Middle frontal gyrus (tissue), 1 donor: ENCODE measurements at regions not wholly inside any gene's neighbourhood (a gene's known extent, or its start where the extent isn't known, plus 50 kb on each side); places are given as distances from the start of the nearest gene placed in this dataset.

Experiments used
- DNase-seq: peaks from one replicate; pipeline ENCODE4 v3.0.0-alpha.2; 2015; ENCODE audit warnings: low spot score; ENCODE audit errors: extremely low spot score

DNA sequence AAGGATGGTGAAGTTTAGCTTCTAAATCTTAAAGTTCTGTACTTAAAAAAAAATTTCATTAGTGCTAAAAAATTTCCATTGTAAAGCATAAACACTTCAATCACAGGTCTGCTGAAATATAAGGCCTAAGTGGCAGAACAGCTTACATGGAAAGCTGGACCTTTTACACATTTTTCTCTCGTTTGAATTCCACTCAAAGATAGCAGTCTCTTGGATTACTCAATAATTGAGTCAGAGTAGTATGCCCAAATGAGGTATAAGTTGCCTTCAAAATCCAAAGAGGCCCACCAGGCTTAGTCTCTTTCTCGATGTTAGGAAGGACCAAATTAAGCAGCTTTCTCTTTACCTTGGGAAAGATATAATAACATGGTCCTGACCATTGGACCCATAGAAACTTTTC is 220.4 kb upstream of the CWC22 start:
- DNase-seq, result no peak

DNA sequence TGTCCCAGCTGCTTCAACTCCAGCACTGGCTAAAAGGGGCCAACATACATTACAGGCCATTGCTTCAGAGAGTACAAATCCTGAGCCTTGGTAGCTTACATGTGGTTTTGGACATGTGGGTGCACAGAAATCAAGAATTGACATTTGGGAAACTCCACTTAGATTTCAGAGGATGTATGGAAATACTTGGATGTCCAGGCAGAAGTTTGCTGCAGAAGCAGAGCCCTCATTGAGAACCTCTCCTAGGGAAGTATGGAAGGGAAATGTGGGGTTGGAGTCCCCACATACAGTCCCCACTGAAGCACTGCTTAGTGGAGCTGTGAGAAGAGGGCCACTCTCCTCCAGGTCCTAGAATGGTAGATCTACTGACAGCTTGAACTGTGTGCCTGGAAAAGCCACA is 218.0 kb upstream of the CWC22 start:
- DNase-seq, result no peak

DNA sequence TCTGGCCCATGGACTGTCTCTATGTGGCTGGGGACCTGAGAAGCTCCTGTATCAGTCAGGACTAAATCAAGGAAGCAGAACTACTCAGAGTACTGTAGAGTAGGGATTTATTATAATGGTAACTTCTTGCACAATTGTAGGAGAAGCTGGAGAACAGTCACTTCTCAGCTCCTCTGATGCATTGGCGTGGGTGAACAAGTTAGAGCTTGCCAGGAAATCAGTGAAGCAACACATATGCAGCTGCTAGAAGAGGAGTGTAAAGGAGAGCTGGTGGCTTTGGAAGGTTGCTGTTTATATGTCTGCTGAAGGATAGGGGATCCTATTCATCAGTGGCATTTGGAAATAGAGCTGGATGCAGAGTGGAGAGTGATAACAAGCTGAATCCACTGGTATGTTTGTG is 215.5 kb upstream of the CWC22 start:
- peak; percentile 49 for DNase-seq

DNA sequence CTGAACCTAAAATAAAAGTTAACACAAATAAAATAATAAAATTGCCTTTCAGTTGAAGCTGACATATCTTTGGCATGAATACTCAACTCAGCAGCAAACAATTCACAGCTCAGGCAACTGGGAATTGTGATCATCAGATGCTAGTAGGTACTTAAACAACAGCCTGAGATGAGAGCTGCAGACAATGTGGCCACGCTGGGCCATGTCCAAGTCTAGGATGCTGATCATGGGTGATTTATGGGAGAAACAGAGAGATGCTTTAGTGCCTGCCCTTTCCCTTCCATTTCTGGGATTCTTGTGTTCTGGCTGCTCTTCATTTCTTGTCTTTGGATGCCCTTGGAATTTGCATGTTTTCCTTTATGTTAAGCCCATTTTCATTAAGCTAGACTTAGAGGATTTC is 212.4 kb upstream of the CWC22 start:
- no peak for DNase-seq

DNA sequence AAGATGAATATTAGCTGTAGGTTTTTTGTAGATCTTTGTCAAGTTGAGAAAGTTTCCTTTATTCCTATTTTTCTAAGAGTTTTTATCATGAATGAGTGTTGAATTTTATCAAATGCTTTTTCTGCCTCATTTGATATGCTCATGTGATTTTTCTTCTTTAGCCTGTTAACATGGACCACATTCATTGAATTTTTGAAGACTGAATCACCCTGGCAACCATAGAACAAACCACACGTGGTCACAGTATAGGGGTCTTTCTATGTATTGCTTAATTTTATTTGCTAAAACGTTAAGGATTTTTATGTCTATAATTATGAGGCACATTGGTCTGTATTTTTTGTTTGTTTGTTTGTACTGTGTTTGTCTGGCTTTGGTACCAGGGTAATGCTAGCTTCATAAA is 201.7 kb upstream of the CWC22 start:
- DNase-seq, result no peak

DNA sequence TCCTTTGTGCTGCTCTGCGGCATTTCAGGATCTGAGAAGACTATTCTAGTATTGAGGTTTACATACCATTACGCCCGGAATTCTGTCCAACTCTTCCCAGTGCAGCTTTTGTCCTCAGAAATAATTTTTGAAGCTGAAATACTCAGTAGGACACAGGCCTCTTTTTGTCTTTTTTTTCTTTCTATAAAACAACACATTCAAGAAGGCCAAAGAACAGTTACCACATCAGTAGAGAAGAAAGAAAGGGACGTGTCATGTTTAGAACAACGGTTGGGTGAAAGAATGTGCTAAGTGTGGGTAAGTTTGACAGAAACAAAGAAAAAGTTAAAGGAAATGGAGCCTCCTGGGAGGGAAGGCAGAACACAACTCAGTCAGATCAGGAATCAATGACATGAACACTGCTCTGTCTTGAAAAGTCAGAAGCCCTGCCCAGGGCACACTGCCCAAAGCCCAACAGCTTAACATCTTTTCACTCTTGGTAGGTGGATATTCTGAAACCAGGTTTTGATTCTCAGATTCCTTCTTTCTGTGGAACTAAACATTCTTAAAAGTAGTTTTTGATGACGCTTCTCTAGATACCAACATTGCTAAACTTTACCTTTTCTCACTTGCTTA is 198.6 kb upstream of the CWC22 start:
- DNase-seq, result no peak

DNA sequence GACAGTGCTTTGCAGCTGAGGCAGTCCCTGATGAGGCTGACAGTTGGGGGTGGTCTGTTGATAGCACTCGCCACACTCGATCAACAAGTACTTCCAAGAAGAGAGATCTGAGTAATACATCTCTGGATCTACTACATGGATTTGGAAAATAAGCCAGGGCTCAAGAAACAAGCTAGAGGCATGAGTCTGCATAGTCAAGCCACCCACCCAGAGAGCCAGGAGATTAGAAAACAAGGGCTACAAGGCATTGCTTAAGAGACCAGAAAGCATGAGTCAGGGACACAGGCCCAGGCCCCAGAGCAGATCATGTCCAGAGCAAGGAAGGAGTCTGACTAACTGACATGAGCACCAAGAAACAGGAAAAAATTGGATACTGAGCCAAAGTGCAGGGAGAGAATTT is 196.9 kb upstream of the CWC22 start:
- no peak for DNase-seq

DNA sequence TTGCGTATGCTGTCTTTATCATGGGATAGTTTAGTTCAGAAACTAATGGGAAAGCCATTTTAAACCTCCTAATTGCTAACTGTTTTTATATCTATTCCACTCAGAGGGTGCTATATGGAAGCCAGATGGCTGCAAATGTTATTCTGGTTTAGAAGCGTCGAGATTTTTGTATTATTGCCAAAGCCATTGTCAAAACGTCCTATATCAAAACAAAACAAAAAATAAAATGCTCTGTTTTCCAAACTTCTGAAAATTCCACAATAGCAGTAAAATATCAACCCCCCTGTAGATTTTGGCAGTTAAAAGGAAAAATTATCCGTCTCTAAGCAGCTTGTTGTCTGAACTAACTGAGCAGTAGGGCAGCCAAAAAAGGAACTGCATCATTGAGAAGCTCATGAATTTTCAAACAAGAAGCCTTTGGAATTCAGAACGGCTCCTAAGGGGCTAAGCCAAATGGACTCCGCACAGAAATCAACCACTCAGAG is 195.4 kb upstream of the CWC22 start:
- DNase-seq, result peak; percentile 63

DNA sequence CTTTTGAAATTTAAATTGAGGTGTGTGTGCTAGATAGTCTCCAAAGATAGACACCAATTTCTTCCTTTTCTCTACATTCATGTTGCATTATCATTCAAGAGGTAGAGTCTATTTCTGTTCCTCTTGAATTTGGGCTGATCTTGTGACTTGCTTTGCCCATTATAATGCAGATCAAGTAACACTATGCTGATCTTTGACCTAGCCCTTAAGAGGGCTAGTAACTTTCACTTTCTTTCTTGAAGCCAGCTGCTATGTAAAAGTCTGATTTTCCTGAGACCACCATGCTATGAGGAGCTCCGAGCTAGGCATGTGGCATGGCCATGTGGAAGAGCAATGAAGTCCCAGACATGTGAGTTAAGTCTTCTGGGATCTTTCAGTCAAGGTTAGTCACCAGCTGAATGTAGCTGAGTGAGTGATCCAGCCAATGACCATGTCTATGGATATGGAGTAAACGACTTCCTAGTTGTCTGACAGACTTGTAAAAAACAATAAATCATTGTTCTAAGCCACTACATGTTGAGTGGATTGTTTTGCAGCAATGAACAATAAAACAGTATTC is 189.4 kb upstream of the CWC22 start:
- no peak for DNase-seq

DNA sequence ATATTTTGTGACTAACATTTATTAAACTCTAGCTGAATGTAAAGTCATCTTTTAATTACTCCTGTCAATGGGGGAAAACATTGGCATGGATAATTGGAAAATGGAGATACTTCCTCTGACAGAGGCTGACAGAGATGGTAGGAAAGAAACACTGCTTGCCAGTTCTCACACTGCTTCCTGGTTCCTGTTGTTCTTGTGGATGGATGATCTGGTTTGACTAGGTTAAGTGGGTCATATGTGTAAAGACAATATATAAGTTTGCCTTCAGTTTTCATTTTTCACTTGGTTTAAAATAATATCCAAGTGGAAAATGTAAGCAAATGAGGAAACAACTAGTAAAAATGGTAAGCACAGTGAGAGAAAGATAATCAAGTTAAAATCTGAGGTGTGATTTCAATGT is 188.8 kb upstream of the CWC22 start:
- no peak for DNase-seq

DNA sequence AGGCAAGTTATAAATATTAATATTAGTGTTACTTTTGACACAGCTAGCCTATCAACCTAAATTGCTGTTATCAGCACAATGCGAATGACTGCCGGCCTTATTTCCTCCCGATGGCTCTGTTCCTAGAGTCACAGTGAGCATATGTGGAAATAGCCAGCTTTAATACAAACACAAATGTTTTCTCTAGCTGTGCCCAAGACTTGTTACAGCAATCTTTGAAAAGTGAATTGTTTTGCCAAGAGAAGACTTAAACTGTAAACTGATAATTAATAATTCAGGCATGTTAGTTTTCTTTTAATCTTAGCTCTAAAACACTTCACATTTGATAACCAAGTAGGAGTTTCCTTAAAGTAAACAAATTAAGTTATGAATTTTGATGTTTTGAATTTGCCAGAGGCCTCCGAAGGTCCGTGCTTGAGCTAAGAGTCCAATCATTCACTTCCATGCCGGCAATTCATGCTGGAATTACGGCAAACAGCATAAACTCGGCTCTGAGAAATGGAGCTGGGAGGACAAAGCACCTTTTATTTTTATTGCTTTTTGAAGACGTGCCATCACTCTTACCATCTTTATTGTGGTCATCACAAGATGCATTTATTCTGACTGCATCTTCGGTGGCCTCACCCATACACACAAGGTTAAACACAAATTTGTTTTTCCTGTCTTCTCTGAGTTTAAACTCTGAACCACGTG is 184.5 kb upstream of the CWC22 start:
- no peak for DNase-seq

DNA sequence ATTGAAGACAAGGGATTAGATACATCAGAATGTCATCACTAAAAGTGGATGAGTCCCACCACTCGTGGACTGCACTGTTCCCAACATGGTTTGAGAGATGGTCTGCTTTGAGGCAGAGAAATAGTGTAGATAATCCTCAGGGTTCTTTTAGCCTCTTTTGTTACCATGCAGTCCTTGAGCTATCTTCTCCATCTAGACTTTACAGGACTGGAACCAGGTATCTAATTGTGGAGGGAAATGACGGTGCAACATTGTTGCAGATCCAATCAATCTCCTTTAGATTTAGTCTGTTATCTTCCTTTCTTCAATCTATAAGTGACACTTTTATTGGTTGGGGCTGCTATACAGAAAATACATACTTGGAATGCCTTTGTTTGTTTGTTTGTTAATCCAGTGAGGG is 183.8 kb upstream of the CWC22 start:
- DNase-seq, result no peak

DNA sequence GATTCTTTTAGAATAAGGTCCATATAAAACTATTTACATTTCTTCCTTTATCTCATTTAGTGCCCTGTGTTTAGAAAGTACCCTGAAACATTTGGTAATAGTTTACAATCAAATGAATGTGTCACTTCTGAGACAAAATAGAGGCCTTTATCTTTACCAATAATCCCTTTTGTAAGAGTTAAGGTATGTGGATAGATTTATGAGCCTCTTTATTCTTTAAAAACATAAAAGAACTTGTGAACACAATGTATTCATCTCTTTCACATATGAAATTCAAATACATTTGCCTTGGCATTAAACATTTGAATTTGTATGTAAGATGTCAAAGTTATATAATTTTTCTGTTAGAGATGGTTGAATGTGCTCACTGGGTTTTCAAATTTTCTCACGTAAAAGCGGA is 180.5 kb upstream of the CWC22 start:
- DNase-seq, result no peak

DNA sequence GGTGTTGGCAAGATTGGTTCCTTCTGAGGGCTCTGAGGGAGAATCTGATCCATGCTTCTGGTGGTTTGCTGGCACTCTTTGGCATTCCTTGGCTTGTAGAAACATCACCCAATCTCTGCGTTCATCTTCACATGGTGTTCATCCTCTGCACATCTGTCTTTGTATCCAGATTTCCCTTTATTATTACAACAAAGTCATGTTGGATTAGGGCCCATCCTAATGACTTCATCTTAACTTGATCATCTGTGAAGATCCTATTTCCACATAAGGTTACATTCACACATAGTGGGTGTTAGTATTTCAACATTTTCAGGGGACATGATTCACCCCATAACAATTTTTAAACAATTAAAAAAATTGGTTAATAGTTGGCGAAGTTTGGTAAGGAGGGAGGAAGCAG is 177.4 kb upstream of the CWC22 start:
- no peak for DNase-seq

DNA sequence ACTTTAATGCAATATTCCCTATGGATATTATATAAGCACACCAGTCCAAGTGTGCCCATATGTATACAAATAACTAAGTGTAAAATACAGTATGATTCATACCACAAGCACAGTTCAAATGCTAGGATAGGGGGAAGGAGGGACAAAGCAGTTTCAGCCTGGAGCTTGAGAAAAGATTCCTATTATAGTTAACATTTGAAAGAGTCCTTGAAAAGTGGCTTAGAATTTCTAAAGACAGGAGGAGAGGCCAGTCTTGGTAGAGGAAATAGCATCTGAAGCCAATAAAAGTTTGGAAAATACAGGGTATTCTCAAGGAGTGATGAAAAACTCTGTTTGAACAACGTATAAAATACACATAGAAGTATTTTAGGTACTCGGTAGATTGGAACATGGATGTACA is 173.4 kb upstream of the CWC22 start:
- no peak for DNase-seq

DNA sequence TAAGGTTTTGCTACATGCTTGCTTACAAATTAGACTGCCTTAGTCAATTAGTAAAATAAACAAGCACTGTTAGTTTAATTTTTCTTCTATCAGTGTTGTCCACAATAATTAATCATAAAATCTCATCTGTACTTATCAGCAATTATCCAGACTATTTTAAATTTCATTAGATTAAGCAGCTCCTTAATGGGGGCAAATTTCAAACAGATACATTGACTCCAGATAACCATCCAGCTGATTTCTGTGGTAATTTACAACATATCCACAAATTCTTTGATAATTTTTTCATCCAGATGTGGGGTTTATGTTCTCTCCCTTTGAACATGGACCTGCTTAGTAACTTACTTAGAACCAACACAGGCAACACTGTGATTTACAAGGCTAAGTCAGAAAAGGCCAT is 170.4 kb upstream of the CWC22 start:
- DNase-seq, result no peak

DNA sequence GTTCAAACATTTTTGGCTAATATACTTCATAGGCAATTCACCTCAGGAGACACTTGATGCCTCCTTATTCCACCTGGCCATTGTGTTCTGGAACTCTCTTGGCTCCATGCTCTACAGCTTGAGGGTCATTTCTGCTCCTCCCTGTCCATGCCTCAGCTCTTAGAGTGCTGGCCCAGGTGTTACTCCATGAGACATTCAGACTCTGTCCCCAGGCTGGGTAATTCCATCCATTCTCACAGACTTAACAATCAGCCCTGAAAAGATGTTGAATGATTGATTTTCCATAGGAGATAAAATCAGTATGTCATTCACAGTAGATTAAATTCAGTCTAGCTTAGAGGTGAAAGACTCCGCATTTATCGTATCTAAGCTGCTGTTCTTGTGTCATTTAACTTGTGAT is 168.6 kb upstream of the CWC22 start:
- DNase-seq, result no peak

DNA sequence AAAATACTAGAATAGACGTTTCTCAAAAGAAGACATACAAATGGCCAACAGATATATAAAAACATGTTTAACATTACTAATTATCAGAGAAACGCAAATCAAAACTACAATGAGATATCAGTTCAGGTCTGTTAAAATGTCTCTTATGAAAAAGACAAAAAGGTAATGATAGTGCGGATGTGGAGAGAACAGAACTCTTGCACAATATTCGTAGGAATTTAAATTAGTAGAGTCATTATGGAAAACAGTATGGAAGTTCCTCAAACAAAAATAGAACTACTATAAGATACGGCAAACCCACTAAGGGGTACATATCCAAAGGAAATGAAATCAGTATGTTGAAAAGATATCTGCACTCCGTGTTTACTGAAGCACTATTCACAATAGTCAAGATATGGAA is 167.5 kb upstream of the CWC22 start:
- DNase-seq, result no peak

DNA sequence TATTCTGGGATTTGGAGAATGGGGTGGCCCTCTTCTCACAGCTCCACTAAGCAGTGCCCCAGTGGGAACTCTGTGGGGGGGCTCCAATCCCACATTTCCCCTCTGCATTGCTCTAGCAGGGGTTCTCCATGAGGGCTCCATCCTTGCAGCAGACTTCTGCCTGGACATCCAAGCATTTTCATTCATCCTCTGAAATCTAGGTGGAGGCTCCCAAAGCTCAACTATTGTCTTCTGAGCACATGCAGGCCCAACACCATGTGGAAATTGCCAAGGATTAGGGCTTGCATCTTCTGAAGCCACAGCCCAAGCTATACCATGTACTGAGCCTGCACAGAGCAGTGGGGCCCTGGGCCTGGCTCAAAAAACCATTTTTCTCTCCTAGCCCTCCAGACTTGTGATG is 162.4 kb upstream of the CWC22 start:
- DNase-seq, result no peak

DNA sequence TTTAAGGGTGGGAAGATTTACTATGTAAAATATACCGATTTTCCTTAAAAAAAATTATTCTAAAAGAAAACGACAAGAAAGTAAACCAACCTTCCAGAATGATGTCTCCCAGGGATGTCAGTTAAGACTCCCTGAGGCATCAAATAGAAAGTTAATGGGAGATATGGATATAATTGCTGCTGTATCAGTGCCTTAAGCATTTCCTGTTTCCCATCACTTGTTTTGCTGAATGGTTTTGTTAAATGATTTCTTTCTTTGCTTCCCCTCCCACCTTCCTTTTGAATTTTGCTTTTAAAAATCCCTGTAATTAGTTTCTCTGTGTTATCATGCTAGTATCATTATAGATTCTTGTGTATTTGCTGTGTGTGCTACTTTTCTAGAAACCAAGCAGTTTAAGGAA is 154.3 kb upstream of the CWC22 start:
- no peak for DNase-seq

DNA sequence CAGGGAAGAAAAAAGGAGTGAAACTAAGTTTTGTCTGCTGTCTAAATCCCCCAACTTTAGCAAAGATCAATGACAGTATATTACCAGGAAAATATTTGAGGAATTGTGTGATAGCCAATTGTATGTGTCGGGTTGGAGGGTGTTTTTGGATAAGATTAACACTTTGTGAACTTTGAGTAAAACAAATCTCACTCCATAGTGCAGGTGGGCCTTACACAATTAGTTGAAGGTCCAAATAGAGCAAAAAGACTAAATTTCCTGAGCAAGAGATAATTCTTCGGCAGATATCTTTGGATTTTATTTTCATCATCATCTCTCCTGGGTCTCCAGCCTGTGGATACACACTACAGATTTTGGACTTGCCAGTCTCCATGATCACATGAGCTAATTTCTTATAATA is 152.8 kb upstream of the CWC22 start:
- DNase-seq, result no peak

DNA sequence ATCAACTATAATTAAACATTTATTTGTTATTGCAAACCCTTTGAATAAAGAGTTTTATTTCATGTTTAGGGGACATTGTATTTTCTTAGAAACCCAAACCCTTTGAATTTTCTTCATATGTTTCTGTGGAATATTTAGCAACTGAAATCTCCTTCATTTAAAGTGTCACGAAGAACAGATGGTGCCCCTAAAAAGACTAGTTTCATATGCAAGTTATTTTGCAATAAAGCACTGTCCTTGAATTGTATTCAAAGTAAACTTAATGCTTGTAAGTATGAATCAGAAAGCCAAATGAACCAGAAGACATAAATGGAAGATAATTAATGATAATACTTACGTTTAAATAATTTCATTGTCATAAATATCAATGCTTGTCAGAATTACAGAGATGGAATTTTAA is 151.9 kb upstream of the CWC22 start:
- DNase-seq, result peak; percentile 18

DNA sequence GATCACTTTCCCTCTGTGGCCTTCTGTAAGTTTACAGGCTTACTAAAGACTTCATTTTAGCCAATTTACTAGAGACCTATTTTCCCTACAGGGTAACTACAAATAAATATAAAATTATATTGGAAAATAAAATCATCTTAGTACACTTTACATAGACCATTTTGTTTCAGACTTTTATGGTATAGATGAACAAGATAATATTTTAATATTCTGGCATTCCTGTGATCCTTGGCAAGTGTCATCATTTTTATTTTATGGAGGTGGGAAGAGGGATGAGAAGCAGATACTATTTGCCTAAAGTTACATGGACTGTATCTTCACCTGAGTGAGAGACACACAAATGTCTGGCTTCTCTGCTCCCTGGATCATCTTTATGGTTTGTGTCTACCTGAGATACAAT is 149.6 kb upstream of the CWC22 start:
- no peak for DNase-seq
